ENCODE measurements at regions not wholly inside any gene's neighbourhood (a gene's known extent, or its start where the extent isn't known, plus 50 kb on each side); places are given as distances from the start of the nearest gene placed in this dataset.

DNA sequence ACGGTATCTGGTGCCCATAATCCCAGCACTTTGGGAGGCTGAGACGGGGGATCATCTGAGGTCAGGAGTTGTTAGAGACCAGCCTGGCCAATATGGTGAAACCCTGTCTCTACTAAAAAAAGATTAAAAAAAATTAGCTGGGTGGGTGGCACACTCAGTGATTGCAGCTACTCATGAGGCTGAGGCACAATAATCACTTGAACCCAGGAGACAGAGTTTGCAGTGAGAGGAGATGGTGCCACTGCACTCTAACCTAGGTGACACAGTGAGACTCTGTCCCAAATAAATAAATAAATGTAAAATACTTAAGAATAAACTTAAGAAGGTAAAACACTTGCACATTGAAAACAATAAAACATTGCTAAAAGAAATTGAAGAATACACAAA is 90.4 kb downstream of the ZNF280B start:
- H3K36me3 ChIP-seq, result no peaks in the 10 kb centered on the region
- H3K4me1 ChIP-seq, result no peaks in the 10 kb centered on the region
- intact Hi-C loops (cut with DNase I), result no loop called here
- DNase-seq (ENCODE audit: low spot score in 2 of 2), result no peak
- H3K9me3 ChIP-seq, result no peaks in the 10 kb centered on the region
- H3K27ac ChIP-seq, result no peak overlapping the region
- H3K27me3 ChIP-seq, result no peaks in the 10 kb centered on the region
- H3K4me3 ChIP-seq, result no peak overlapping the region
- TF ChIP-seq, protein P1, sequence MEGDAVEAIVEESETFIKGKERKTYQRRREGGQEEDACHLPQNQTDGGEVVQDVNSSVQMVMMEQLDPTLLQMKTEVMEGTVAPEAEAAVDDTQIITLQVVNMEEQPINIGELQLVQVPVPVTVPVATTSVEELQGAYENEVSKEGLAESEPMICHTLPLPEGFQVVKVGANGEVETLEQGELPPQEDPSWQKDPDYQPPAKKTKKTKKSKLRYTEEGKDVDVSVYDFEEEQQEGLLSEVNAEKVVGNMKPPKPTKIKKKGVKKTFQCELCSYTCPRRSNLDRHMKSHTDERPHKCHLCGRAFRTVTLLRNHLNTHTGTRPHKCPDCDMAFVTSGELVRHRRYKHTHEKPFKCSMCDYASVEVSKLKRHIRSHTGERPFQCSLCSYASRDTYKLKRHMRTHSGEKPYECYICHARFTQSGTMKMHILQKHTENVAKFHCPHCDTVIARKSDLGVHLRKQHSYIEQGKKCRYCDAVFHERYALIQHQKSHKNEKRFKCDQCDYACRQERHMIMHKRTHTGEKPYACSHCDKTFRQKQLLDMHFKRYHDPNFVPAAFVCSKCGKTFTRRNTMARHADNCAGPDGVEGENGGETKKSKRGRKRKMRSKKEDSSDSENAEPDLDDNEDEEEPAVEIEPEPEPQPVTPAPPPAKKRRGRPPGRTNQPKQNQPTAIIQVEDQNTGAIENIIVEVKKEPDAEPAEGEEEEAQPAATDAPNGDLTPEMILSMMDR (IDR thresholded peaks at IDR 0.05), result no peak

GRCh38 chr22:22418957-22419356 is 89.6 kb downstream of the ZNF280B start:
- Histone ChIP-seq H3K9me3 (no peaks in the 10 kb centered on the region), H3K27ac (no peak overlapping the region), H3K27me3 (no peaks in the 10 kb centered on the region), H3K36me3 (no peaks in the 10 kb centered on the region), H3K4me3 (no peak overlapping the region), H3K4me1 (no peaks in the 10 kb centered on the region)
- intact Hi-C loops (cut with DNase I), result no loop called here
- no peak for DNase-seq (ENCODE audit: low spot score in 2 of 2)
- TF ChIP-seq, protein P1 (IDR thresholded peaks at IDR 0.05), result no peak

GRCh38 chr22:22420580-22420979 is 88.0 kb downstream of the ZNF280B start:
- TF ChIP-seq, protein P1 (IDR thresholded peaks at IDR 0.05), result no peak
- Histone ChIP-seq H3K27ac (no peak overlapping the region), H3K27me3 (no peaks in the 10 kb centered on the region), H3K36me3 (no peaks in the 10 kb centered on the region), H3K4me3 (no peak overlapping the region), H3K9me3 (no peaks in the 10 kb centered on the region), H3K4me1 (no peaks in the 10 kb centered on the region)
- no peak for DNase-seq (ENCODE audit: low spot score in 2 of 2)
- intact Hi-C loops (cut with DNase I), result no loop called here

- TF ChIP-seq, protein P1 (IDR thresholded peaks at IDR 0.05), result no peak
- H3K4me3 ChIP-seq, result no peak overlapping the region
- no peak for DNase-seq (ENCODE audit: low spot score in 2 of 2)
These were observed 87.2 kb downstream of the ZNF280B start for GRCh38 chr22:22421392-22421791.

GRCh38 chr22:22422629-22423112 is 85.9 kb downstream of the ZNF280B start:
- Histone ChIP-seq H3K36me3 (no peaks in the 10 kb centered on the region), H3K4me1 (no peaks in the 10 kb centered on the region), H3K9me3 (no peaks in the 10 kb centered on the region), H3K4me3 (no peak overlapping the region), H3K27me3 (no peaks in the 10 kb centered on the region), H3K27ac (no peak overlapping the region)
- TF ChIP-seq, protein P1 (IDR thresholded peaks at IDR 0.05), result peak in 1 of 3 experiments; percentile 42
- DNase-seq (ENCODE audit: low spot score in 2 of 2), result no peak
- intact Hi-C loops (cut with DNase I), result no loop called here

More at GRCh38 chr22:22421392-22421791, 87.2 kb downstream of the ZNF280B start:
- Histone ChIP-seq H3K36me3 (no peaks in the 10 kb centered on the region), H3K9me3 (no peaks in the 10 kb centered on the region), H3K27me3 (no peaks in the 10 kb centered on the region), H3K27ac (no peak overlapping the region), H3K4me1 (no peaks in the 10 kb centered on the region)
- intact Hi-C loops (cut with DNase I), result no loop called here

DNA sequence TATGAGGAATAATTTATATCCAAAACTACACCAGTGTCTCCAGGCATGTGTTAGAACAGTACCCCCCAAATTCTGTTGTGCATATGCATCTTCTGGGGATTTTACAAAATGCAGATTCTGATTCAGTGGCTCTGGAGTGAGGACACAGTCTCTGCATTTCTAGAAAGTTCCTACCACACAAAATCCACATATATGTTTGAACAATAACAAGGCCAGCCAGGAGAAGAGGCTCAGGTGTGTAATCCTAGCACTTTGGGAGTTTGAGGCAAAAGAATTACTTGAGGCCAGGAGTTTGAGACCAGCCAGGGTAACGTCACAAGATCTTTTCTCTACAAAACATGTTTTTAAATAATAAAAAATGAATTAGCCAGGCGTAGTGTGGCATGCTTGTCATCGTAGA is 84.9 kb downstream of the ZNF280B start:
- Histone ChIP-seq H3K4me1 (no peaks in the 10 kb centered on the region), H3K9me3 (no peaks in the 10 kb centered on the region), H3K27ac (no peak overlapping the region), H3K4me3 (no peak overlapping the region), H3K36me3 (no peaks in the 10 kb centered on the region), H3K27me3 (no peaks in the 10 kb centered on the region)
- intact Hi-C loops (cut with DNase I), result no loop called here
- DNase-seq (ENCODE audit: low spot score in 2 of 2), result no peak
- TF ChIP-seq, protein P1 (IDR thresholded peaks at IDR 0.05), result no peak

Measured in ascending aorta (tissue), 2 donors.